ENCODE measurements at regions not wholly inside any gene's neighbourhood (a gene's known extent, or its start where the extent isn't known, plus 50 kb on each side); places are given as distances from the start of the nearest gene placed in this dataset.

DNA sequence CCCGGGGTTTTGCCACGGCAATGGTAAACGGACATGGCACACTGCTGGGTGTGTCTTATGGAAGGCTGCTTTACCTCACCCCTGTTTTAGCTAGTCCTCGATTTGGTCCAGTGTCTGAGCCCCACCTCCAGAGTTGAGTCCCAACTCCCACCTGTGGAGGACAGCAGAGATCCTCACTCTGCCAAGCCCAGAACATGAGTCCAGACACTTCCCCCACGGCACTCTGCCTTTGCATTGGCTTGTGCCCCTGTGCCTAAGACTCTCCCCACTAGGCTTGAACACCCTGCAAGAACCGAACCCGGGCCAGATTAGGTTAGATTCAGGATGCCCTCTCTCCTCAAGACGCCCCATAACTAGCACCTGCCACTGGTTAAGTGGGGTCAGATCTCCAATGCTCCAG is 59.8 kb upstream of the C14orf180 start:
- TF ChIP-seq ELF4 (IDR thresholded peaks at IDR 0.05), result no peak
- no peak for TF ChIP-seq TARDBP (IDR thresholded peaks at IDR 0.05)
- no peak for TF ChIP-seq ZNF384 (IDR thresholded peaks at IDR 0.05)
- no peak for TF ChIP-seq SP1 (IDR thresholded peaks at IDR 0.05)

All from HEK293T (cell line).